Right atrium auricular region (tissue), 2 donors: ENCODE measurements at regions not wholly inside any gene's neighbourhood (a gene's known extent, or its start where the extent isn't known, plus 50 kb on each side); places are given as distances from the start of the nearest gene placed in this dataset.

ENCODE experiments used
- DNase-seq: peaks from one replicate; pipeline ENCODE4 v3.0.0-alpha.2; 2019; ENCODE audit warnings: low spot score
- H3K27ac ChIP-seq, 2 donors: fragments of 200-600 bp; sonication (generic); 1 replicate in 1 of 2; 2 replicates in 1 of 2; pipeline ENCODE4 v1.5.1; 2016 to 2019
- H3K27me3 ChIP-seq, 2 donors: fragments of 200-600 bp; sonication (generic); one replicate each; pipeline versions ENCODE4 v1.5.1 to v1.6.0; 2017 to 2019
- H3K36me3 ChIP-seq: fragments of 200-600 bp; sonication (generic); one replicate; pipeline ENCODE4 v1.5.1; 2016
- H3K4me1 ChIP-seq, 2 donors: fragments of 200-600 bp; sonication (generic); one replicate each; pipeline versions ENCODE4 v1.5.1 to v1.6.0; 2017 to 2019
- H3K4me3 ChIP-seq, 2 donors: fragments of 200-600 bp; sonication (generic); 1 replicate in 1 of 2; 2 replicates in 1 of 2; pipeline ENCODE4 v1.5.1; 2017 to 2019; ENCODE audit warnings: mild to moderate bottlenecking in 1 of 2, moderate library complexity in 1 of 2
- H3K9me3 ChIP-seq, 2 donors: fragments of 200-600 bp; sonication (generic); one replicate each; pipeline ENCODE4 v1.5.1; 2019
- CTCF ChIP-seq, 2 donors: fragments of 200-600 bp; sonication (generic); IDR thresholded peaks; one replicate each; pipeline ENCODE4 v1.5.1; 2019; ENCODE audit warnings: antibody characterized with exemption in 2 of 2

GRCh38 chr5:14062178-14062577, 81.0 kb upstream of the TRIO start:
- no peak for DNase-seq
- Histone ChIP-seq H3K4me1 (no peaks in the 10 kb centered on the region), H3K27ac (no peak overlapping the region)

GRCh38 chr5:14061106-14061505, 82.0 kb upstream of the TRIO start:
- Histone ChIP-seq H3K27ac (no peak overlapping the region), H3K36me3 (no peaks in the 10 kb centered on the region), H3K27me3 (no peaks in the 10 kb centered on the region), H3K9me3 (no peaks in the 10 kb centered on the region), H3K4me1 (no peaks in the 10 kb centered on the region), H3K4me3 (no peak overlapping the region)
- TF ChIP-seq CTCF (IDR thresholded peaks at IDR 0.05): no peak
- no peak for DNase-seq

More at GRCh38 chr5:14062178-14062577, 81.0 kb upstream of the TRIO start:
- no peak overlapping the region for H3K4me3 ChIP-seq
- no peak for TF ChIP-seq CTCF (IDR thresholded peaks at IDR 0.05)
- no peaks in the 10 kb centered on the region for H3K9me3 ChIP-seq
- no peaks in the 10 kb centered on the region for H3K36me3 ChIP-seq
- no peaks in the 10 kb centered on the region for H3K27me3 ChIP-seq

- no peaks in the 10 kb centered on the region for H3K4me1 ChIP-seq
- H3K4me3 ChIP-seq: no peak overlapping the region
- H3K36me3 ChIP-seq: no peaks in the 10 kb centered on the region
- no peaks in the 10 kb centered on the region for H3K9me3 ChIP-seq
- no peak for TF ChIP-seq CTCF (IDR thresholded peaks at IDR 0.05)
- H3K27ac ChIP-seq: no peak overlapping the region
- H3K27me3 ChIP-seq: no peaks in the 10 kb centered on the region
- DNase-seq: no peak
Observed at GRCh38 chr5:14060218-14060617, 82.9 kb upstream of the TRIO start.

- Histone ChIP-seq H3K27me3 (no peaks in the 10 kb centered on the region), H3K4me1 (no peaks in the 10 kb centered on the region), H3K9me3 (no peaks in the 10 kb centered on the region), H3K4me3 (no peak overlapping the region), H3K36me3 (no peaks in the 10 kb centered on the region), H3K27ac (no peak overlapping the region)
- no peak for DNase-seq
- no peak for TF ChIP-seq CTCF (IDR thresholded peaks at IDR 0.05)
Observed at GRCh38 chr5:14059810-14060209, 83.3 kb upstream of the TRIO start.

GRCh38 chr5:14057289-14057688, 85.9 kb upstream of the TRIO start:
- H3K27ac ChIP-seq: no peak overlapping the region
- DNase-seq: no peak
- TF ChIP-seq CTCF (IDR thresholded peaks at IDR 0.05): no peak
- no peaks in the 10 kb centered on the region for H3K36me3 ChIP-seq
- no peaks in the 10 kb centered on the region for H3K9me3 ChIP-seq
- H3K27me3 ChIP-seq: no peaks in the 10 kb centered on the region
- H3K4me1 ChIP-seq: no peaks in the 10 kb centered on the region
- H3K4me3 ChIP-seq: no peak overlapping the region

- H3K27ac ChIP-seq: no peak overlapping the region
- no peaks in the 10 kb centered on the region for H3K9me3 ChIP-seq
- no peak for TF ChIP-seq CTCF (IDR thresholded peaks at IDR 0.05)
- H3K36me3 ChIP-seq: no peaks in the 10 kb centered on the region
- no peak overlapping the region for H3K4me3 ChIP-seq
- no peak for DNase-seq
- H3K4me1 ChIP-seq: no peaks in the 10 kb centered on the region
- H3K27me3 ChIP-seq: no peaks in the 10 kb centered on the region
Observed at GRCh38 chr5:14056039-14056438, 87.1 kb upstream of the TRIO start.
